D721Med (cell line): ENCODE measurements at regions not wholly inside any gene's neighbourhood (a gene's known extent, or its start where the extent isn't known, plus 50 kb on each side); places are given as distances from the start of the nearest gene placed in this dataset.

Source experiments
- DNase-seq: peaks from one replicate; pipeline ENCODE4 v3.0.0; 2011; ENCODE audit warnings: low spot score; ENCODE audit not compliant: insufficient read length
- FAIRE-seq: peaks from 2 replicates; lab custom pipeline; 2011; peaks lifted over from hg19 to GRCh38; lab: Jason Lieb, UNC
- CTCF ChIP-seq: IDR thresholded peaks from 2 replicates; pipeline ENCODE4 v1.5.1; 2012; ENCODE audit warnings: mild to moderate bottlenecking, control low read depth; ENCODE audit not compliant: insufficient read depth; ENCODE audit errors: missing control alignments

- no peak for TF ChIP-seq CTCF
- DNase-seq, result no peak
- FAIRE-seq, result no peak
Observed at GRCh38 chr3:147757866-147758265, 348.7 kb downstream of the ZIC1 start.

- no peak for FAIRE-seq
- no peak for DNase-seq
- no peak for TF ChIP-seq CTCF
Observed at GRCh38 chr3:147758771-147759170, 349.6 kb downstream of the ZIC1 start.

DNA sequence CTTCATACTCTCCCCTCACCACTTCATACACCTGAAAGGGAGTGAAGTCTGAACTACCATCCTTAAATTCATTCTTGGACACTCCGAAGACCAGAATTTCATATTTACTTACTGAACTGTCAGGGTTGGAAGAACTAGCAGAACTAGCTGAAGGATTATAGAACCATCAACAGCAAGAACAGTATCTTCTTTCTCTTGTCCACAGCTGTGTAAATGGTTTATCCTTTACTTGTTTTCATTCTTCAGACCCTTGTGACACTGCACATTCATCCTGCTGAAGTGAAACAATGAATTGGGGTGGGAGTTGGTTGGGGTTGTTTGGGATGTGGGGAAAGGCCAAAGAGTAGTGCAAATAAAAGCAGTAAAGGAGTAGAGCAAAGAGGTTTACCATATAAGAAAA is 350.9 kb downstream of the ZIC1 start:
- DNase-seq (no peak), FAIRE-seq (no peak)
- no peak for TF ChIP-seq CTCF

DNA sequence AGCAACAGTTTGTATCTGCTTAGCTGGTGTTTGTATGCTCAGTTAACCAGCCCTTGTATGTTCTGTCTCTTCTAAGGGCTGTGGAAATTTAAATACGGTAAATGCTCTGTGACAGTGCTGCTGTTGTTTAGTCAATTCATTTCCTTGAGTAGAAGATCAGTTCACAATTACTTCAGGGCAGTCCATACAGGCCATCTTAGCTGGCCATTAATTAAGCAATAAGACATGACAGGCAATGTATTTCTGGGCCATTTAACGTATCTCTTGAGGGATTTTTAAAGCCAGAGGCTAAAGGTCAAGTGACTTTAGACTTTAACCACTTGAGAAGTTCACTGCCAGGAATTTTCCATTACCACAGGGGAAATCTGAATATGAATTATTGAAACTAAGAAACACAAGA is 351.8 kb downstream of the ZIC1 start:
- FAIRE-seq (no peak), DNase-seq (no peak)
- no peak for TF ChIP-seq CTCF

GRCh38 chr3:147773116-147773630 is 364.0 kb downstream of the ZIC1 start:
- DNase-seq (no peak), FAIRE-seq (no peak)
- TF ChIP-seq CTCF, result no peak

- no peak for TF ChIP-seq CTCF
- no peak for DNase-seq
- no peak for FAIRE-seq
Observed at GRCh38 chr3:147775411-147775810, 366.2 kb downstream of the ZIC1 start.

- FAIRE-seq, result no peak
Observed at GRCh38 chr3:147775816-147776530, 366.8 kb downstream of the ZIC1 start.

More at GRCh38 chr3:147775816-147776530, 366.8 kb downstream of the ZIC1 start:
- no peak for TF ChIP-seq CTCF
- DNase-seq, result no peak
